MM.1S (cell line): ENCODE measurements at regions not wholly inside any gene's neighbourhood (a gene's known extent, or its start where the extent isn't known, plus 50 kb on each side); places are given as distances from the start of the nearest gene placed in this dataset.

Experiments
- CTCF ChIP-seq: fragments of 300-600 bp; sonication (generic); IDR thresholded peaks from 2 replicates; pipeline ENCODE4 v1.5.1; 2016; ENCODE audit warnings: antibody characterized with exemption, low read length, mixed read lengths
- EZH2 ChIP-seq: fragments of 300-600 bp; sonication (generic); optimal IDR thresholded peaks from 2 replicates; pipeline ENCODE3; 2017; ENCODE audit warnings: low read depth, mild to moderate bottlenecking, antibody characterized with exemption, low read length, mixed read lengths
- EZH2phosphoT487 ChIP-seq: fragments of 300-600 bp; sonication (generic); IDR thresholded peaks from 2 replicates; pipeline ENCODE4 v1.6.1; 2018; ENCODE audit warnings: antibody characterized with exemption, low read length

- TF ChIP-seq CTCF: no peak
- TF ChIP-seq EZH2: no peak
- no peak for TF ChIP-seq EZH2phosphoT487
These were observed 419.4 kb downstream of the PTPRC start for GRCh38 chr1:199058281-199058680.
